NCI-H226 (cell line): ENCODE measurements at regions not wholly inside any gene's neighbourhood (a gene's known extent, or its start where the extent isn't known, plus 50 kb on each side); places are given as distances from the start of the nearest gene placed in this dataset.
"Not testable (repeated sequence)": the region's sequence is repeated elsewhere in the genome, so short reads cannot be mapped to it uniquely, and the experiment has no call there.

Source experiments
- DNase-seq: peaks from one replicate; pipeline ENCODE4 v3.0.0-alpha.2; 2015

DNA sequence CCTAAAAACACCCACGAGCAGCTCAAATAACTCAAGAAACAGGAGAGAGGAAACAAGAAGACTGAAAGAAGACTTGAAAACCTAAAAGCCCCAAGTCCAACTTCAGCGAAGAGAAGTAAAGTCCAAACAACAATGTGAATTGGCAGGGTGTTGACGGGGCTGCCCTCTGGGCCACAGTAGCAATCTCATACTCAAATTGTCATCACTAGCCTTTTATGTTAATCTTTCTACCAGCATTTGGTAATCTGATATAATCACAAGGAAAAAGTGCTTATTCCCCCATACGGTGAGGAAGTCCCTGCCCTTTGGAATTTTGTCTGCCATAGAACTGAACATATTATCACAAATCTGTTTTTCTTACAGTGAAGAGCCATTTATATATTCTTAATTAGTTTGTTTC is 51.5 kb upstream of the IFNE start:
- DNase-seq, result no peak

DNA sequence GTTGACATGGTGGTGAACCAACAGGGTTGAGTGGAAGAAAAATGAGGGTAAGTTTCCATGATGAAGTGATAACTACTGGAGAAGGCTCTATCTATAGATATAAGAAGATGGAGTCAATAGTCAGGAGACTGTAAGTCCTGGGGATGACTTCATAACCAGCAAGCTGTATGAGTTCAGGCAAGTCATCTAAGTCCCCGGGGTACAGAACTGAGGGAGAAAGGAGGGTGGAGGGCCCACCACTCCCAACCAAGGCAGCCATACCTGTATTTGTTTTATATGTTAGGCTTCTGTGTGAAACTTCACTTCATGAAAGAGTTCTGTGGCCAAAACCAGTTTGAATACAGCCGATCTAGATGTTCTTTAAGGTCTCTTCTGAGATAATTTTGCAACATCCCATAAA is 53.3 kb upstream of the IFNE start:
- DNase-seq, result no peak

DNA sequence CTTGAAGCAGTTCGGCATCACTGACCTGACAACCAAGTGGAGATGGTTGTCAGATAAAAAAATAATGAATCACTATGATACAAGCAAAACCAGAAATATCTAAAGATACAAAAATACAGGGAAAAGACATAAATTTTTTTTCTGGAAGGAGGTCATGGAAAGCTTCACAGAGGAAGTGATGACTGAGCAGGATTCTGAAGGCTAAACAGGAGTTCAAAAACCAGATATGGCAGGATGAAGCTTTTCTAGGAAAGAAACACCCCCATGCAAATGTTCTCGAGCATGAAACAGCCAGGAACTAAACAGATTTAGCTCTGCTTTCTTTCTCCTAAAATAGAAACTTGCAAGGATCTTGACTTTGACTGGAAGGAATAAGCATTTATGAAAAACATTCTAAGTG is 60.7 kb upstream of the IFNE start:
- no peak for DNase-seq

DNA sequence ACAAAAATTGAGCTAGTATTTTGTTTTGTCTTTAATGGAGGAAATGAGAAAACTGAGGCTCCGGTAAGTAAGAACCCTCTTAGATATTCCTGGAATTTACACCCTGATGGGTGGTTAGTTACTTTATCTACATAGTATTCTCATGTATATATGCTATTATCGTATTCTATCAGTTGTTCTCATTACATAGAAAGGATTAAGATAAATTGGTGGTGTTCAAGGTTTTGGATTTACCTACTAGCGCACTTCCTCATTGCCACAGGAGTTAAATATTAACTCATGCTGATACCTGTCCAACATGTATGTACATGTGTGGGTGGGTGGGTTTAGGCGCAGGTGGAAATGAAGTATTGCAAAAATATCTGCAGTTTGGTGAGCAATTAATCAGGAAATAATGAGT is 61.1 kb upstream of the IFNE start:
- no peak for DNase-seq

DNA sequence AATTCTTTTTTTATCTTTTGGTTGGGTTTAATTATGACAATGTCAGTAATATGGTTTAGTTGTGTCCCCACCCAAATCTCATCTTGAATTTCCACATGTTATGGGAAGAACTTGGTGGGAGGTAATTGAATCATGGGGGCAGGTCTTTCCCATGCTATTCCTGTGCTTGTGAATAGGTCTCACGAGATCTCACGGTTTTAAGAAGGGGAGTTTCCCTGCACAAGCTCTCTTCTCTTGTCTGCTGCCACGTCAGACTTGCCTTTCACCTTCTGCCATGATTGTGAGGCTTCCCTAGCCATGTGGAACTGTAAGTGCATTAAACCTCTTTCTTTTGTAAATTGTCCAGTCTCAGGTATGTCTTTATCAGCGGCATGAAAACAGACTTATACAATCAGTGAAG is 61.7 kb upstream of the IFNE start:
- DNase-seq, result not testable (repeated sequence)

DNA sequence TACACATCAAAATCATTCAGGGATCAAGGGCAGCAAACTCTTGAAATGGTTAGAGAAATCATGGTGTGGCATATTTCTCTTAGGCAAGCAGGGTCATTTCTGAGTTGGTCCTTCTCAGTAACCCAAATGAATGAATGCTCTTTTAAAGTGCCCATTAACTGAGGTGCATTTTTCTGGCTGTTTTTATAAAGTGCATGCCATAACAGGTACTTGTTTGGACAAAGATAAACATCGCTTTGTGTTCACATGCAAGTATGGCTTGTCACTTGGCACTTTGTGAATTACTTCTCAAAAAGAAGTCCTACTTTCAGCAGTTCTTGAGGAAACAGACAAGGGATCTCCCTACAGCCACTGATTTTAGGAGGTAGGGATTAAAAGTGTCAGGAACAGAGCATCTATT is 64.8 kb upstream of the IFNE start:
- no peak for DNase-seq

DNA sequence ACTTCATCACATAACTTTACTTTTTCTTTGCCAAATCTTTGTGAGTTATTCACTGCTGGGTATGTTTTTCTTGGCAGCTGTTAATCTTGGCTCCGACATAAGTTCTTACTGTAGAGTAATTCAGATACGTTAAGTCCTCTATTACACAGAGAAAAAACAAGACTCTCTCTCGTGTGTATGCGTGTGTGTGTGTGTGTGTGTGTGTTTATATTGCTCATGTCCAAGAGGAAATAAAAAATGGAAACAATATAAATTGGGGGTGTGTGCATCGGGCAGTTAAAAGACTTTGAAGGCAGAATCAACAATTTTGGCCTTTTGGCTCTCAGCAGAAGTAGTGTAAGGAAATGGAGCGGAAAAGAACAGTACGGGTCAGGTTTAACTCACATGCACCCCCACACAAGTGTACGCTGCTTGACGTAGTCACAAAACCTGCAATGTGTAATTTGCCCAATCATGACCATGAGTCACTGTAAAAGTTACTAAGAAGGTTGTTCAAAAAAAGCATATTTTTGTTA is 67.2 kb upstream of the IFNE start:
- peak; percentile 73 for DNase-seq

DNA sequence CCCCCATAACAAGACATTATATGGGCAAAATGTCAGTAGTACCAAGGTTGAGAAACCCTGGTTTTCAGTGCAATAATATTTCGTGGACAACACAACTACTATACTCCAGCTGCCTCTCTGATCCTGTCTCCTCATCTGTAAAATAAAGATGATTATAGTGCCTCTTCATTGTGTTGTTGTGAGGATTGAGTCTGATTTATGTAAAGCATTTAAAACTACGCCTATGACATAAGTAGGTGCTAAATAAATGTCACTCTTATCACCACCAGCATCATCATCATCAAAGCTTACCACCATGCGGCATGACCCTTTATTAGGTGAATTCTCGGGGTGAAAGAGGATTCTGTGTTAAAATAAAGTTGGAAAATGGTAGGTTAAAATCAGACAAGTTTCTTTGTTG is 67.8 kb upstream of the IFNE start:
- no peak for DNase-seq

DNA sequence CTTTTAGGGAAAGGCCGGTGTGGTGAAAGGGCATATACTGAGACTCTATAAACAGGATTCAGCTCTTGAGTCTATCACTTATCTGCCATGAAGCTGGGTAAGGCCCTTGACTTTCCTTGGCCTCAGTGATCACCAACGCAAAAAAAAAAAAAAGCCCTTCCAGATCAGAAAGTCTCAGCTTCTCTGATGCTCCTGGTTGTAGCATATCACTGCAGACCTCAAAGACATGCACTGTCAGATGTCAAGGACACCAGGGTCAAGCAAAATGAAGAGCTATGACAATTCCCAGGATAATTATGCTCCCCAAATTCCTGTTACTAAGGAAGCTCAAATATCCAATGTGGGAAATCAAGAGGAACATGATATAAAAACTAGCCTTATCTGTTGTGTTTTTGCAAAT is 68.3 kb upstream of the IFNE start:
- no peak for DNase-seq

DNA sequence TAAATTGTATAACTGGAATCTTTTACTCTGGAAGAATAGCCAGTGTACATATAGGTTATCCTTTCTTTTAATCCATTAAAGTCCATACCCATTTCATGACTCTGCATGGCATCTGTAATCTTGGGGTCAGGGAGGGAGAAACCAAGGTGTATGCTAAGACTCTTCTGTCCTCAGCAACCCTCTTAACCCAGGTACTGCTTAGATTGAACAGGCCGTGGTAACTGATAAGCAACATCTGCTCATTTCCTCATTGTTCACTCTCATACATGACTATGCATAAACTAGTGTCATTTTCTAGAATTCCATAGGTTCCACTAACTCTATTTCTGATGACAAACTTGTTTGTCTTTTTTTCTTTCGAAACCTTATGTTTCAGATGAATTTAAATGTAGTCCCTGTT is 69.3 kb upstream of the IFNE start:
- no peak for DNase-seq

DNA sequence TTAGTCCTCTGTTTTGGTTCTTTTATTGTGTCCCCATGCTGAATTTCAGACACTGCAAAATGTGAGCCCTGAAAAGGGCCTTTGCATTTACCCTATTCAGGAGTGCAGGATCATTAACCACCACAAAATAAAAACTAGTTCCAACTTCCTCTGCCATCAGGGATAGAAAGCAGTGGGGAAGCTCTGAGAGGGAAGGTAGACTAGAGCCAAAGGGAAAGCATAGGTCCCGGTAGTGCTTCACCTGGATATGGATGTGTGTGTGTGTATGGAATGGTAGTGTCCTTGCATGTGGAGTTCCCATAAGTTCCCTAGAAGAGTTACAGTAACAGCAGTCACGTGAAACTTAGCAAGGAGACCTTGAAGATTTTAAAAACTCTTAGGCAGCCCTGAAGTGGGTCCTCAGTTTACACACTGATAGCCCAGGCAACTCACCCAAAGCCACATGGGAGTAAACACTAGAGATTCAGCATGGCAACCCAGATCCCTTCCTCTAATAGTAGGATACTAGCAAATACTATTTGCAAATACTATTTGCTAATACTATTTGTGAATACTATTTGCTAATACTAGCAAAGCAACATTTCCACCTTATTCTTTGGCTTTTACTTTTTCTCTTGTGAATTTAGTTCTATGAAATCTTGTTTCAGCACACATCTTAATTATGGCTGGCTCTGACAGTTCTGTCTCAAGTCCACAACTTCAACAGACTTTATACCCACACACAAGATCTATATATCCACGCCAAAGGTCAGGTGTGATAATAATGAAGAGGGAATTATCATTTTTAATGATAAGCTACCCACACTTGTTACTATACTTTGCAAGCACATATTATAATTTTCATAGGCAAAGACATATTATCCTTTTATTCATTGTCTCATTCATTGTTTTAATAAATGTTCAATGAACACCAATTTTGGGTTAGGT is 70.4 kb upstream of the IFNE start:
- no peak for DNase-seq

DNA sequence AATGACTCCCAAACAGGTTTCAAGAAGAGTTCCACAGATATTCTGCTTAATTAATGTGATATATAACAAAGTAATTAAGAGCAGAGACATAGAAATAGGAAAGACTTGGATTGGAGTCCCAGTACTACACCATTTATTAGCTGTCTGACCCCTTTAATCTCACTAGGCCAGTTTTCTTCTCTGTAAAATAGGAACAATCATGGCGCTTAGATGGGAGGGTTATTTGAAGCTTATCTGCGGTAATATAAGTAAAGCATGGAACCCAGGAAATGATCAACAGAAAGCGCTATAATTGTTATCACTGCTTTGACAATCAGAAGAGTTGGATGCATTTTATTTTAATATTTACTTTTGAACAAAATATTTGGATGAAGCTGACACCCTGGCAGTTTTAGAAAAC is 71.3 kb upstream of the IFNE start:
- no peak for DNase-seq

DNA sequence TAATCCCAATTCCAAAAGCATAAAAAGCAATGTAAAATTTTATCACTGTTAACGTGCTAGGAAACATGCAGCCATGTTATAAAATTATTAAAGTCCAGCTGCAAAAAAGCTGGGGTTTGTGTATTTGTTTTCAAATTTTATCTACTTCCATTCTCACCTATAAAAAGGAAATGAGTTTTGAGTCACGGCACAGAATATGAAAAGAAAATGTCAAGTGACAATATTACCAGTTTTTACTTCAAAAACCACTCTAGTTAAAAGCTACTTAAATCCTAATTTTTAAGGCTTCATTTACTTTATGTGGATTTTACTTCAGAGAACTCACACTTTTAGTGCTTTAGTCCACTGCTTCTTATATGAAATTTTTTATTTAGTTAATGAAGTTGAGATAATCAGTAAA is 72.7 kb upstream of the IFNE start:
- no peak for DNase-seq

DNA sequence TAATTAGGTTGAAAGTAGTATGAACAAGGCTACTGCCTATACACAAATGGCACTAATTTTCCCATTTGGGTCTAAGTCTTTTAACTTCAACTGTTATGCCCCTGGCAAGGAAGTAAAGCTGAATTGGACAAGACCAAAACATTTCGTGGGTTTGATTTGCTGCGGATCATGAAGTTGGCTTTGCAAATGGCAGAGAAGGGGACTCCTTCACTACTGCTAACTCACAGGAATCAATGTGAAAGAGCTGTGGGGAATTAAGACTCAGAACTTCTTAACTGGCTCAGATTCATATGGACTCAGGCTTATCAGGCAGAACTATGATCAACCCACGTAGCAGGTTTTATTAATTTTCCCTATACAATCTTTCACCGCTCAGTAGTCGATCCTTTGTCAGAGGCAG is 73.8 kb upstream of the IFNE start:
- no peak for DNase-seq

DNA sequence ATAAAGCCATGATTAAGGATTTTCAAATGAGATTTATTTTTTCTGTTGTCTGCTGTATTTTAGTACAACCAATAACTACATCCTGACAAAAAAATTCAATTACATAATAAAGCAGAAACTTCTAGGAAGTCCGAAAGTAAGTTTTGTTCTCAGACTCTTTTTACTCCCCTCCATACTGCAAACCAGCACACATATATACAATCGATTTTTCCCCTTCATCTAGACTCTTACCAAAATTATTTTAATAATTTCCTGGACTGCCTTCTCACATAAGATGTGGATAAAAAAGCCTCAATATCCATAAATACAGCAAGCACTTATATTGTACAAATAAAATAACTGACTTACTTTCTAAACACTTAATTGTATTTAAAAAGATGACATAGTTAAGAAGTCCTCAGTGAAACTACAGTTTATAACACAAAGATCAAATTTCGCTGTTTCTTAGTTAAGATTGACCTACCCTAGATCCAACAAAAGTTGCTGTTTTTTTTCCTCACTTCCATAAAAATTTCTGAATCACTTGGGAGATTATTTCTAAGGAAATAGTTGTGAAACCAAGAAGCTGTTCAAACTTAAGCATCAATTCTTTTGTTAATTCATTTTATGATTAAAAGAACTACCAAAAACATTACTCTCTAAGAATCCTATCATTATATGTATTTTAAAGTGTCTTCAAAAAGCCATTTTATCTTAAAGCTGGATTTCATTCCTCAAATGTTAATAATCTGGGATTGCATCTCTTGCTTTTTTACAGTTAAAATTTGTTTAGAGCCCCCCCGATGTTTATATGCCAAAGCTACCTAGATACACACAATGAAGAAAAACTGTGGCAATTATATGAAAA is 74.7 kb upstream of the IFNE start:
- DNase-seq, result no peak

DNA sequence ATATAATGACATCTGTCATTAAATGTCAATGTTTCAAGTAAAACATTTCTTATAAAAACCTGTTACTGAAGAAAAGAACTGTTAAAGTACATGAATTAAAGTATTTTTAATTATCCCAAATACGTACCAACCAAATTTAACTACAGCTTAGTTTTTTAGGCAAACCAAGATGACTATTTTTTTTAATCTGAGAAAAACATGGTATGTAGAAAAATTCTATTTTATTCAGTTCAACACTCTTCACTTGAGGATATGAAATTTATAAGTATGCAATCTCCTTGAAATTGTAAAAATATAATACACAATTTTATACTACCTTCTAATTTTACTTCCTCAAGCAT is 75.3 kb upstream of the IFNE start:
- DNase-seq, result no peak

DNA sequence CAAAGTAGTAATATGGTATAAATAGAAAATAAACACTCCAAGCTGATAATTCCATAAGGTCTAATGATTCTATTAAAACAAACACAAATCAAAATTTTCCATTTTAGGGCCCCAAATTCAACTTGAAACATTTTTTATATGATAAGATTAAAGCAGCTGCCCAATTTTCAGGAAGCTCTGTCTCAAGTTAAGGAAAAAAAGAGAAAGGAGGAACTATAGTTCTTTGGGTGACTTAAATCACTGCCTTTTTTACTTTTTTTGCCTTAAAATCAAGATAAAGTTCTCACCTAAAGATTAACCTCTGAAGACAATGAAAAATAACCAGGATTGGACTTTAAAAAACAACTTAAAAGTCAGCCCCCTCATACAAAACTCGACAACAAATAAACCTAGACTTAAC is 76.0 kb upstream of the IFNE start:
- DNase-seq, result no peak

DNA sequence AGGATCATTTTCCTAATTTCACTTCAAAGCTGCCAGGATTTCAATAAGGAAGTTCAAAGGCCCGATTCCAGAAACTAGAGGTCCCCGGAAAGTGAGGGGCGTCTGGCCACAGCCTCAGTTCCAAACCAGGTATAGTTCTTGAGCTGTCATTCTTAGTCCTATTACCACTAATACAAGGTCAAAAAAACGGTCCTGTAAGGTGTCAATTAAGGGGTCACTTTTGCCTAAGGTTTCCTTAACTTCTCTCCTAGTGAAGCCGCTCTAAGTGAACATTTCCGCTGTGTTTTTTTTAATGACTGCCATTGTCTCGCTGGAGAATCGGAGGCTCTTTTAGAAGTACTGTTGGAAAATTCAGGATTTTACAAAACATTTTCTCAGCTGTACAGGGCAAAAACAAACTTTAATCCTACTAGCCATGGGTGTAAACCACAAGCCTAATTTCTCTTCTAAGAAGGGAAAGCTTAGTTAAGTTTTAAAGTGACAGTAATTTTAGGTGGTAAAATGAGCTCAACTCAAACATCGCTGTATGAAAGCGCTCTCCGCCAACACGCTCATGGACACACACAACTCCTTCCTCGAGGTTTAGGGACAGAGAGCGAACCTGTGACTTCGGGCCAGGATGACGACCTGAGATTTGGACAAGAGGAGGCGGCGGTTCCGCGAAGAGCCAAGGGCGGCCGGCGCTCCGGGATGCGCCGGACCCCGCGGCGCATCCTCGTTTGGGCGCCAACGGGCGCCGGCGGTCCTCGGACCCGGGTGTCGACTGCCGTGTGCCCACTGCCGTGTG is 76.7 kb upstream of the IFNE start:
- DNase-seq, result no peak

DNA sequence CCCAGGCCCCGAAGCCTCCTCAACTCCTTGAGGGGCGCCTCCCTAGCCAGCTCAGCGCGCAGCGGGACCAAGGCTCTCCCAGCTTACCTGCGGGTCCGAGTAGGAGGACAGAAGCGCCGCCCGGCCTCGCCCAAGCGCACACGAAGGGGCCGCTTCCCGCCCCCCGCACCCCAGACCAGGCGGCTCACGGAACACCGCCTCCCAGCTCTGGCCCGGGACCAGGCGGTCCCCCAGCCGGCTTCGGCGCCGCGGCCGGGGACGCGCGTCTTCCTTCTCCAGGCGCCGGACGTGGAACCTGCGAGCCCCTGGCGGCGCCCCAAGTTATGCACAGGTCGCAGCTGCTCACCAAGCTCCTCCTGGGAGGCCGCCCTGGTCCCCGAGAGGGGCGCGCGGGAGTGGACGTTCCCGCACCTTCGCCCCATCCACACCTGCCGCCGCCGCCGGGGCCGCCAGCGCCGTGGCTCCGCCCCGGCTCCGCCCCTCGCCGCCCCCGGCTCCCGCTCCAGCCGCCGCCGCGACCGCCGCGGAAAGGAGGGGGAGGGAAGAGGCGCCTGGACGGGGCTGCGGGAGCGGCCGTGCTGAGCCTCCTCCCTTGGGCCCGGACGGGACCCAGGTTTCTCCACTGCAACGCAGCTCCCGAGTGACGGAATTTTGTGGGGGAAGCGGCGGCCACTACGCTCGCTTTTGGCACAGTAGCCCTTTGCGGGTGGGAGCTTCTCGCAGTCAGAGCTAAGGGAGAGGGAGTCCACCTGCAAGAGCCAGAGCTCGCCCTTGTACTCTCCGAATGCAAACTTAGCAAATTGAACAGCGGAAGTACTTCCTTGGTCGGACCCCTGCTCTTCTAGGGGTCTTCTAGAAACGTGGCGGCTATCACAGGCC is 77.5 kb upstream of the IFNE start:
- DNase-seq, result peak; percentile 32

DNA sequence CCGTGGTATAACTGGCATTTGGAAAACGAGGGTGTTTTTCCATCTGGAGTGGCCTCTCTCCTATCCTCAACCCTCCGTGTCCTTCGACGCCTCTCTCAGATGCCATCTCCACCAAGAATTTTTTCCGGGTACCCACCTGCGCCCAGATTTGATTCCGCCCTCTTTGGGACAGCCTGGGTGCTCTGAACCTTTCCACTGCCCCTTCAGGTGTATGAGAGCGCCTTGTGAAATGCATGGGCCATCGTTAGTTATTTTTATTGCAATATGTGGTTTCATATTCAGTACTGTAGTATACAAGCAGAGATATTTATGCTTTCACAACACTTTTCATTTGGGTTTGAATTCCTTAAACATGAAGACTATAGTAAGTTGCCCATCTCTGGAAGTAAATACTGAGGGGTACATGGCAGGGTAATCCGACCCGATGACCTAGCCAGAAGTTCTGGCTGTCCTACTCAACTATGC is 78.2 kb upstream of the IFNE start:
- DNase-seq, result no peak

DNA sequence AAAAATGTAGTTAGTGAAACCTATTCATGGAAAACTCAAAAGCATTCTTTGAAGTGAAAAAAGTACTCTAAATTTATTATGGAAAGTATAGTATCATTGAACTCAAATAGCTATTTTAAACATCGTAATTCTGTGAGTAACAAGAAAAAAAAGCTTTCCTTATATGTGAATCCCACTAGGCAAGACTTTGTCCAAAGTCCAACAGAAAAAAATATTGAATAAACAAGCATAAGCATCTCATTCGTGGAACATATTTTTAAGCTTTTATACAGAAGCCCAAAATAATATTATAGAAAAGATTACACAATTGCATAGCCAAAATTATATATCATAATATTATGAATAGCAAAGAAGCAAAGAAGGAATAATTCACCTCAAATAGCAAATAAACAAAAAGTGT is 79.4 kb upstream of the IFNE start:
- DNase-seq, result no peak

DNA sequence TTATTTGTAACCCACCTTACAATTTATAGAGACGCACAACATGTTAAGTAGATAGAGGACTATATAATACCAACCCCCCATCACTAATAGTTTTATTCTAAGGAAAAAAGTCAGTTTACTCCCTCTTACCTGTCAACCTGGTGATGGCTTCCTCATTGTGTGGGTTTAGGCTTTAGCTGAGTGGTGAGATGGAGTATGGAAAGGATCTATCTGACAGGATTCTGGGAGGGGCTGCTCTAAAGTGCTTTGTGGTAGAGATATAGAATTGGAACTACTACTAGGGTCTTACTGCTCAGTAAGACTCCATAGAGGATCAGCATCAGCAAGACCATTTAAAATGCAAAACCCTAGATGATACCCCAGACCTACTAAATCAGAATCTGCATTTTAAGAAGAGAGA is 82.1 kb upstream of the IFNE start:
- no peak for DNase-seq
